ENCODE measurements at regions not wholly inside any gene's neighbourhood (a gene's known extent, or its start where the extent isn't known, plus 50 kb on each side); places are given as distances from the start of the nearest gene placed in this dataset.

DNA sequence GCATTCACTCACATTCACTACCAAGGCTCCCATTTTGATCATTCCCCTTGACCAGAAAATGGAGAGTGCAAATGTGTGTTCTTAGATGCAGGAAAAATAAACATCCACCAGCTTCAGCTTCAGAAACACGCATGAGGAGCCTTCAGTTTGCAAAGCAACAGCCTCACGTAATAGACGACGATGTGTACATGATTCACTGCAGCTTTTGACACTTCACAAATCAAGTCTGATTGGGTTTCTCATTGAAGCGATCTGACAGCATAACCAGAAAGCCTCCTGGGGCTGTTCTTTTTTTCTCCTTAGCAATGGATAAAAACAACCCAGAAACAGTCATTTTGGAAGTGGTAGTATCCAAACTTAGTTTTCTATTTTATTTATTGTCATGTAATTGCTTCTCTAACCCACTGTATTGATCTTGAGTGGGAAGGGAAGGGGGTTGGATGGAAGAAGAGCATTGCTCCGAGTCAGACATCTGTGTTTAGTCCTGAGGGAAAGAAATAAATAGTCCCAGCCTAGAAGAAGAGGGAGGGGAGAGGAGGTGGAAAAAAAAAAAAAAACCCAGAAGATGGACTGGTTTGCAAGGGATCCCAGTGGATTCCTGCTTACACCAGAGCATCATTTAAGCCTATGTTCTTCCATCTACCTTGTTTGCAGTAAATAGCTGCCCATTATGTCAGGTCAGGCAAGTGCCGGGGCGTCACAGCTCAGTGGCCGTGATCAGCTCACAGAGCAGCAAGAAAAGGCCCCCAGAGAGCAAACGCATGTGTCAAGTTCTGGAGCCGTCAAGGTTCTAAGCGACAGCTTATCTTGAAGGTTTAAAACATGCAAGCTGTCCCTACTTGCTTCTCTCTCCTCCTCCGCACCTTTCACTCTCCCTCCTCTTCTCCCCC is 190.2 kb upstream of the SNX2 start:
- DNase-seq (ENCODE audit: low spot score) (no peak), ATAC-seq (no peak), FAIRE-seq (no peak)
- Histone ChIP-seq H2AFZ (ENCODE audit: low read length) (no peak overlapping the region), H3K4me3 (replicated peaks in 1 of 3; ENCODE audit: insufficient read depth in 1 of 3, low read depth in 2 of 3, low read length in 3 of 3) (no peak overlapping the region), H3K9ac (ENCODE audit: insufficient read depth, low read depth, low read length) (no peak overlapping the region), H3K27me3 (ENCODE audit: control insufficient read depth in 1 of 2, insufficient read depth in 2 of 2, low read length in 2 of 2) (peaks cover 0 to 3% of the 10 kb centered on the region in 2 experiments; a peak in 1 of 5 replicates), H3K27ac (ENCODE audit: extremely low read length, insufficient read depth, low read length) (no peak overlapping the region), H3K4me1 (ENCODE audit: insufficient read depth, low read length) (no peaks in the 10 kb centered on the region), H3K79me2 (ENCODE audit: insufficient read depth, low read length) (no peaks in the 10 kb centered on the region), H3K36me3 (replicated peaks in 1 of 2; ENCODE audit: control insufficient read depth in 1 of 2, insufficient read depth in 2 of 2, low read length in 2 of 2) (no peaks in the 10 kb centered on the region), H4K20me1 (ENCODE audit: insufficient read depth, low read length) (no peaks in the 10 kb centered on the region), H3K4me2 (ENCODE audit: low read depth, low read length) (no peak overlapping the region), H3K9me3 (ENCODE audit: low read length) (no peaks in the 10 kb centered on the region)
- intact Hi-C loops (cut with micrococcal nuclease; ENCODE audit: unreplicated experiment) = no loop called here
- CTCF ChIA-PET (ENCODE audit: low intra/inter-chr PET ratio, low total read pairs) = no interaction called here
- POLR2A ChIA-PET = no interaction called here
- in situ Hi-C loops (cut with HindIII; ENCODE audit: extremely low pct_ligation_motif_present, low pct_unique_long_range_greater_than_20kb) = no loop called here
- WGBS (ENCODE audit: low lambda C conversion rate) = 5% methylated on average over 13 of the region's 13 CpGs
- no peak for TF ChIP-seq ZNF329 (CRISPR knock-in tag; IDR thresholded peaks at IDR 0.05; ENCODE audit: low read depth)
- no TSS peak for BruUV-seq (replicated peaks)

DNA sequence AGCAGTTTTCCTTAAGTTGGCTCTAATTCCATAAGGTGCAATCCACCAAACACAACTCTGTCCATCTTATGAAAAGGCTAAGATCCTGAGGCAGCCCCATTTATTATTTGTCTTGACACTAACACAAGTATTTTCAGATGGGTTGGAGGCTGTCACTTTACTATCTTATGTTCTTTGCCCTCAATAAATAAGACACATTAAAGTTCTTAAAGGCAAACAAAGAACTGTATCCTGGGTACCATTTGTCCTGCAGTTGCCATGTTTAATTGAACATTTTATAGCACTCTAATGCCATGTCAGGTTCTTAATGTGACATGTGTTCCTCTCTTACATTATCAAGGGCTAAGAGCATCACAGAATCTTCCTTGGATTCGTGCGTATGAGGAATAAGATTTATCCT is 189.5 kb upstream of the SNX2 start:
- ChIA-PET CTCF (ENCODE audit: low intra/inter-chr PET ratio, low total read pairs) (no interaction called here), POLR2A (no interaction called here)
- DNase-seq (ENCODE audit: low spot score) = no peak
- ATAC-seq = no peak
- H3K27ac ChIP-seq (ENCODE audit: extremely low read length, insufficient read depth, low read length) = no peak overlapping the region
- no peak overlapping the region for H3K4me2 ChIP-seq (ENCODE audit: low read depth, low read length)
- in situ Hi-C loops (cut with HindIII; ENCODE audit: extremely low pct_ligation_motif_present, low pct_unique_long_range_greater_than_20kb) (no loop called here), intact Hi-C loops (cut with micrococcal nuclease; ENCODE audit: unreplicated experiment) (no loop called here)
- no peaks in the 10 kb centered on the region for H3K9me3 ChIP-seq (ENCODE audit: low read length)
- H3K4me1 ChIP-seq (ENCODE audit: insufficient read depth, low read length) = no peaks in the 10 kb centered on the region
- H3K79me2 ChIP-seq (ENCODE audit: insufficient read depth, low read length) = no peaks in the 10 kb centered on the region
- H3K36me3 ChIP-seq (replicated peaks in 1 of 2; ENCODE audit: control insufficient read depth in 1 of 2, insufficient read depth in 2 of 2, low read length in 2 of 2) = no peaks in the 10 kb centered on the region
- no peak overlapping the region for H3K4me3 ChIP-seq (replicated peaks in 1 of 3; ENCODE audit: insufficient read depth in 1 of 3, low read depth in 2 of 3, low read length in 3 of 3)
- no peak overlapping the region for H3K9ac ChIP-seq (ENCODE audit: insufficient read depth, low read depth, low read length)
- no peak overlapping the region for H2AFZ ChIP-seq (ENCODE audit: low read length)
- no TSS peak for BruUV-seq (replicated peaks)
- FAIRE-seq = no peak
- peaks cover 0 to 3% of the 10 kb centered on the region in 2 experiments; a peak in 1 of 5 replicates for H3K27me3 ChIP-seq (ENCODE audit: control insufficient read depth in 1 of 2, insufficient read depth in 2 of 2, low read length in 2 of 2)
- H4K20me1 ChIP-seq (ENCODE audit: insufficient read depth, low read length) = no peaks in the 10 kb centered on the region
- WGBS (ENCODE audit: low lambda C conversion rate) = 3% methylated on average over 2 of the region's 2 CpGs
- TF ChIP-seq HDAC6 (IDR thresholded peaks at IDR 0.05; ENCODE audit: low read depth, low read length) (no peak), ZNF672 (CRISPR knock-in tag; IDR thresholded peaks at IDR 0.05) (no peak), ZNF124 (CRISPR knock-in tag; IDR thresholded peaks at IDR 0.05) (no peak), ZNF816 (CRISPR knock-in tag; IDR thresholded peaks at IDR 0.05; ENCODE audit: borderline replicate concordance) (no peak), HNRNPUL1 (IDR thresholded peaks at IDR 0.05; ENCODE audit: low read depth, low read length) (no peak), NFYC (CRISPR knock-in tag; IDR thresholded peaks at IDR 0.05) (no peak), ZBTB3 (CRISPR knock-in tag; IDR thresholded peaks at IDR 0.05; ENCODE audit: borderline replicate concordance, low read depth) (no peak), RXRA (CRISPR knock-in tag; IDR thresholded peaks at IDR 0.05) (no peak), NFE2 (CRISPR knock-in tag; IDR thresholded peaks at IDR 0.05) (no peak), ZIK1 (CRISPR knock-in tag; IDR thresholded peaks at IDR 0.05; ENCODE audit: borderline replicate concordance, low read depth) (no peak), ZNF354B (CRISPR knock-in tag; IDR thresholded peaks at IDR 0.05) (no peak)
- TF ChIP-seq, protein P1, sequence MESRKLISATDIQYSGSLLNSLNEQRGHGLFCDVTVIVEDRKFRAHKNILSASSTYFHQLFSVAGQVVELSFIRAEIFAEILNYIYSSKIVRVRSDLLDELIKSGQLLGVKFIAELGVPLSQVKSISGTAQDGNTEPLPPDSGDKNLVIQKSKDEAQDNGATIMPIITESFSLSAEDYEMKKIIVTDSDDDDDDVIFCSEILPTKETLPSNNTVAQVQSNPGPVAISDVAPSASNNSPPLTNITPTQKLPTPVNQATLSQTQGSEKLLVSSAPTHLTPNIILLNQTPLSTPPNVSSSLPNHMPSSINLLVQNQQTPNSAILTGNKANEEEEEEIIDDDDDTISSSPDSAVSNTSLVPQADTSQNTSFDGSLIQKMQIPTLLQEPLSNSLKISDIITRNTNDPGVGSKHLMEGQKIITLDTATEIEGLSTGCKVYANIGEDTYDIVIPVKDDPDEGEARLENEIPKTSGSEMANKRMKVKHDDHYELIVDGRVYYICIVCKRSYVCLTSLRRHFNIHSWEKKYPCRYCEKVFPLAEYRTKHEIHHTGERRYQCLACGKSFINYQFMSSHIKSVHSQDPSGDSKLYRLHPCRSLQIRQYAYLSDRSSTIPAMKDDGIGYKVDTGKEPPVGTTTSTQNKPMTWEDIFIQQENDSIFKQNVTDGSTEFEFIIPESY (CRISPR knock-in tag; IDR thresholded peaks at IDR 0.05) = no peak
- TF ChIP-seq, protein P2, sequence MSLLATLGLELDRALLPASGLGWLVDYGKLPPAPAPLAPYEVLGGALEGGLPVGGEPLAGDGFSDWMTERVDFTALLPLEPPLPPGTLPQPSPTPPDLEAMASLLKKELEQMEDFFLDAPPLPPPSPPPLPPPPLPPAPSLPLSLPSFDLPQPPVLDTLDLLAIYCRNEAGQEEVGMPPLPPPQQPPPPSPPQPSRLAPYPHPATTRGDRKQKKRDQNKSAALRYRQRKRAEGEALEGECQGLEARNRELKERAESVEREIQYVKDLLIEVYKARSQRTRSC (CRISPR knock-in tag; IDR thresholded peaks at IDR 0.05; ENCODE audit: low read depth) = no peak
